ENCODE measurements at regions not wholly inside any gene's neighbourhood (a gene's known extent, or its start where the extent isn't known, plus 50 kb on each side); places are given as distances from the start of the nearest gene placed in this dataset.
"Not testable (repeated sequence)": the region's sequence is repeated elsewhere in the genome, so short reads cannot be mapped to it uniquely, and the experiment has no call there.

GRCh38 chr3:182612332-182612731 is 181.0 kb upstream of the ATP11B start:
- no peak for DNase-seq

- no peak for DNase-seq
These were observed 175.8 kb upstream of the ATP11B start for GRCh38 chr3:182617500-182617899.

GRCh38 chr3:182618085-182618732 is 175.1 kb upstream of the ATP11B start:
- no peak for DNase-seq

DNA sequence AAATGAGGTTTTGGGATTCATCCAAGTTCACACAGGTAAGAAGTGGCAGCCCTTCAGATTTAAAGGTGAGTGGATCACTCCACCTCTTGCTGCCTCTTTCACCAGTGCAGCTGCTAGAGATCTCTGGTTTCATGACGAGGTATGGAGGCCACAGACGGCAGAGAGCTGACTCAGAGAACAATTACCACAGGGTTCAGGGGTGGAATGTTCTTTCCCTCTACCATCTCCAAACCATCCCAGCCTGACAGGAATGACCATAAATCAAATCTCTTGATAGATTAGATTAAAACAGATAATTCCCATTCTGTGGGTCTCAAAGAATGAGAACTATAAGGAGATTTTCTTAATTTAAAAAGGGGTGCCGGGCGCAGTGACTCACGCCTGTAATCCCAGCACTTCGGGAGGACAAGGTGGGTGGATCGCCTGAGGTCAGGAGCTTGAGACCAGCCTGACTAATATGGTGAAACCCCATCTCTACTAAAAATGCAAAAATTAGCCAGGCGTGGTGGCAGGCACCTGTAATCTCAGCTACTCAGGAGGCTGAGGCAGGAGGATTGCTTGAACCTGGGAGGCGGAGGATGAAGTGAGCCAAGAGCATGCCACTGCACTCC is 174.2 kb upstream of the ATP11B start:
- DNase-seq: no peak

- DNase-seq: no peak
These were observed 172.4 kb upstream of the ATP11B start for GRCh38 chr3:182620723-182621434.

DNA sequence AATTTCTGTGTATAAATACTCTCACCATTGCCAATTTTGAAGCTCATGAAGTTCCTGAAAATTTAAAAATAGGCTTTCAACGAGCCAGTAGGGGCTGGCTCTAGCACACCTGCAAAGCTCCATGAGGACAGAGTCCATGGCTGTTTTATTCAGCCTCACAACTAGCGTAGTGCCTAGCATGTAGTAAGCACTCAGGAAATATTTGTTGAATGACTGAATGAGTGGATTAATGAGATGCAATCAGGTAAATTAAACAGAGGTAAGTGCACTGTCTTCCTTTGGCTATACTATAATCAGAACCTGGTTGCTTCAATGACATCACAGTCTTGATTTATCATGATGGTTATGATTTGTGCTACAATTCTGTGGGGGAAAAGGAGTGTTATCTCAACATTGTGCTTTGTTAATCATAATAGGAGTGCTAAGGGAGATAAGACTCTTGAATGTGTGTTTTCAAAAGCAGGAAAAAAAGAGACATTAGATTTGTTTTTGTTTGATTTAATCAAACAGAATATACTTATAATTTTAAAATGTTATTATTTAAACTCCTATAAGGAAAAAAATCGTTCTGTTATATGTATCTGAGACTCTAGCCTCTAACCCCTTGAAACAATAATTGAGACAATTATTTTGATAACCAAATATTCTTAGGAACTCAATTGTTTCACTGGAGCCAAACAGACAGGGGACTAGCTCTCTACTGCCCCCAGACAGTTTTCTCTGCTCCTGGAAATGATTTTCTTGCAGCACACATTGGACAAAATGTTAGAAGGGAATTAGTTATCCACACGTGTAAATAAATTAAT is 171.7 kb upstream of the ATP11B start:
- no peak for DNase-seq

DNA sequence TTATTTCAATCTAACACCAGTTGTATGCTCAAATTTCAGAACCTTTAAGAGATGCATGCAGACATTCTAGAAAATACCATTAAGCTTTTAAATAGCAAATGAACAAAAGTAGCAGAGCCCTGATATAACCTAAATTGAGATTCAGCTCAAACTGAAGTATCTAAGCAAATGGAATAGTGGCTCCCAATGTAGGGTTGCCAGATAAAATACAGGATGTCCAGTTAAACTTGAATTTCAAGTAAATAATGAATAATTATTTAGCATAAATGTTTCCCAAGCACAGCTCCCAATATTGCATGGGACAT is 171.1 kb upstream of the ATP11B start:
- no peak for DNase-seq

DNA sequence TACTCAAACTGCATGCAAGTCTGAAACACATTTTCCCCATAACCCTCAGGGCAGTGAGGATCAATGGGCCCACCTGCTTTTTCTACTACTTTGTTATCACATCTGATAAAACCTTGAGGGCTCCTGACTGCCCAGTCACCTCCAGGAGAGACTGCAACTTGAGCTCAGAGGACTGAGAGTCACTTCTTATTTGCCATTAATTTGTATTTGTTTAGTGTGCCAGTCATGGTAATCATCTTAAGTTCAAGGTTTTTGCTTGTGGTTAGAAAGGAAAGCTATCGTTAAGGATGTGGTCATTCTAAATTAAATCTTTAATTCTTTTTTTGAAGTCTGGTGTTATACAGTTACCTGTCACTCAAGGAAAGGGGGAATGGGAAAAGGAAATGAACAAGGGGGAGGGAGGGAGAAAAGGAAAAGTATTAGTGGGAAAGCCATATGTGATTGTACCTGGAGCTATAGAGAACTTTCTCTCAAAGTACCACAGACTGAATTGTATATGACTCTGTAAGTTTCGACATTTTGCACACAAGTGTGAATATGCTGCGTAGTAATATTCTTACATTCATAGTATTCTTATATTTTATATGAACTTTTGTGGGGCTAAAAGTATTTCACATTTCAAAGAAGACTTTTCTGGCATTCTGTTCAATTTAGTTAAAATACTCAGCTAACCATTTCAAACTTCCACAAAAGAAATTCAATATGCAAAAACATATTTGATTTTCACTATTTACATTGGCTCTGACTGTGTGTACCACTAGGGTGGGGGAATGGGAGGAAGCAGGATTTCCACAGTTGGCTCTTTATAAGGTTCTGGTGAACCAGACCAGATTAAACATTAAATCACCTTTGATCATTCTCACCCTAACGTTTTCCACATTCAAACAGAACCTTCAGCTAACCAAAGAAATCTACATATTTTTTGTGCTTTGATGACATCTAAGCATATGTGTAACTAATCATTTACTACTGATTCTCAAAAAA is 166.5 kb upstream of the ATP11B start:
- DNase-seq: no peak

- no peak for DNase-seq
These were observed 164.8 kb upstream of the ATP11B start for GRCh38 chr3:182628531-182628930.

DNA sequence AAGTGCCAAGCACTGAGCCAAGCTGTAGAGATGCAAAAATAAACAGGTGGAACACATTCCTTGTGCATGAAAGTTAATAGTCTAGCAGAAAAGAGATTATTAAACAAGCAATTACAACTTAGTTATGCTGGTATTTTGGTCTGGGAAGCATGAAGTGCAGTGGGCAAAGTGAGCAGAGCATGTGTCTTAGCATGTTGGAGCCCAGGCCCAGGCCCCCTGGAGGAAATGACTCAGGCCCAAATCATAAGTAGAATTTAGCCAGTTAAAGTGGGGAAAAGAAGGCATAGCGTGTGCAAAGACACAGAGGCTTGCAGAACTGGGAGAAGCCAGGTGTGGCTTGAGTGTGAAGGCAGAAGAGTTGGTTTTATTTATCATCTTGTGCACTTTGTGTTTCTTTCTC is 163.8 kb upstream of the ATP11B start:
- DNase-seq: no peak

- DNase-seq: no peak
These were observed 161.9 kb upstream of the ATP11B start for GRCh38 chr3:182631183-182632076.

GRCh38 chr3:182632077-182632393 is 161.3 kb upstream of the ATP11B start:
- no peak for DNase-seq

DNA sequence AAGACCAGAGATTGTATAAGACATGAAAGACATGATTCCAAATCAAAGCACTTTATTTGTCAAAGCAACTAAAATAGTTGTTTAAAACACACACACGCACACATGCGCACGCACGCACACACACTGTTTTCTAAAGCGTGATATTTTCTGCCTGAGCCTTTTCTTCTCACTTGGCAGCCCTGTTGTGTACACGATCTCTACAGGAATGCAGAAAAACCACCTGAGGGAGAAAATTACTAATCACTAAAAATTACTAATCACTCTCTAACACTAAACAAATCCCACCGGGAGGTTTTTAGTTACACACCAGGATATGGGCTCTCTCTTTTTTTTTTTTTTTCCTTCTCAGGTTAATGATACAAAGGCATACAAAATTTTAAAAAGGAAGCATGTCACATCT is 160.1 kb upstream of the ATP11B start:
- no peak for DNase-seq

DNA sequence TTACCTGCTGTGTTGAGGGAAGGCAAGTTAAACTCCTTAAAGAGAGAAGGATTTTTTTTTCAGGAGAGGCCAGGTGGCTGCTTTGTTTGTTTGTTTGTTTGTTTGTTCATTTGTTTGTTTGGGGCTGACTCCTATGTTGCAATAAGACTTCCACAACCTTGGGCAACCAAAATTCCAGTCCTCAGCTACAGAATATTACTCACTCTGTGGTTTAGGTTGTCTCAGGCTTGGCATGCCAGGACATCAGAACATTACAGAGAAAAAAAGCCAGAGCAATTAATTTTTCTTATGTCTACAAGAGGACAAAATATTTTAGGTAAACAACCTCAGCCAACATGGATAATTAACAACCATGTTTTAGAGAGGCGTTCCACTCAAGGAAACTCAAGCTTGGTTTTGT is 156.7 kb upstream of the ATP11B start:
- no peak for DNase-seq

DNA sequence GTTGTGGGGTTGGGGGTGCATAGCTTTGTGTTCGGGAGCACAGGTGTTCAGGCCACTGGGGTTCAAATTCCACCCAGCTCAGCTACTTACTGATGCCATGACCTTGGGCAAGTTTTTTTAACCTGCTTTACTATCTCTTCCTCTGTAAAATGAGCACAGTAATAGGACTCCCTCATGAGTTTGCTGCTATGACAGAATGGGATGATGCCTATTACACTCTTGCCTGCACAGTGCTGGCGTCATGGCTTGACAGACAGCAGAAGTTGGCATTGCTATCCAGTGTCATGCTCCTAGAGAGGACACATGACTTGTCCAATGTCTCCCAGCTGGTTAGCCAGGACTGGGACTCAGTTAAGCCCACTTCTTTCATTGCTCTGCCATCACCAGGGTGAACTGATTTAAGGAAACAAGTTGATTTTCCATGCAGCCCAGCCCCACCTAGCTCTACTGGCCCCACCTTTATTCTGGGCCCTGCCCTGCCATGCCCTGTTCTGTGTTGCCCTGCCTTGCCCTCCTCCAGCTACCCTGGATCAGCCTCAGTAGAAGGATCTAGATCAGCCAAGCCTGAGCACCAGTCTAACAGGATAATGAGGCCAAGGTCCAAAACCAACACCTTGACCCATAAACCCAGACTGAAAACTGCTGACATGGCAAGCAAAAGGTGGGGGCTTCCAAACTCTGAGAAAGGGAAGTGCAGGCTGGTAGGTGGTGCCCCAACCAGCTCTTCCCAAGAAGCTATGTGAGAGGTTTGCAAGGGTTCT is 155.8 kb upstream of the ATP11B start:
- no peak for DNase-seq

- no peak for DNase-seq
These were observed 149.3 kb upstream of the ATP11B start for GRCh38 chr3:182644013-182644412.

DNA sequence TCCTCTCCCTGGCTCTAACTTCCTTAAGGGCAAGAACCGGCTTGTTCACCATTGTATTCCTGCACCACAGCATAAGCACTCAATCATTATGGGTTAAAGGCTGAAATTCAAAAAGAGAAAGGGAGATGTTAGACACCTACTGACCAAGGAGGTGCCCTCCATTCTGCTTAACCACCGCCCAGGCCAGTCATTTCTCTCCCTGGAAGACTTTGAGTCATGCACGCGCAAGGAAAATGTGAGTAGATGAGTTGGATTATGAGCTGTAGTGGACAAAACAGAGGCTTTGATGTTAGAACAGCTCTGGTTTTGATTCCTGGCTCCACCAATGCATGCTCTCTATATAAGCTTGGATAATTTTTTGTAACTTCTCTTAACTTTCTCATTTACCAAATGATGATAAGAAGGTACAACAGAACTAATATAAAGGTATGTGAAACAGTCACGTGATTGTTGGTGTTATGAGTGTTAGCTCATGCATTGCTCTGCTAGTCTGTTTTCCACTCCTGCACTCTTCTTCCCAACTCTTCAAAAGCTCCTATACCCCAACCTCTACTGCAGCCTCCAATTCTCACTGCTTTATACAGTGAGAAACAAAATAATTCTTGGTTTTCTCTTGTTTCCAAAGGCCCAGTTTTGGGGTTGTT is 148.4 kb upstream of the ATP11B start:
- no peak for DNase-seq

DNA sequence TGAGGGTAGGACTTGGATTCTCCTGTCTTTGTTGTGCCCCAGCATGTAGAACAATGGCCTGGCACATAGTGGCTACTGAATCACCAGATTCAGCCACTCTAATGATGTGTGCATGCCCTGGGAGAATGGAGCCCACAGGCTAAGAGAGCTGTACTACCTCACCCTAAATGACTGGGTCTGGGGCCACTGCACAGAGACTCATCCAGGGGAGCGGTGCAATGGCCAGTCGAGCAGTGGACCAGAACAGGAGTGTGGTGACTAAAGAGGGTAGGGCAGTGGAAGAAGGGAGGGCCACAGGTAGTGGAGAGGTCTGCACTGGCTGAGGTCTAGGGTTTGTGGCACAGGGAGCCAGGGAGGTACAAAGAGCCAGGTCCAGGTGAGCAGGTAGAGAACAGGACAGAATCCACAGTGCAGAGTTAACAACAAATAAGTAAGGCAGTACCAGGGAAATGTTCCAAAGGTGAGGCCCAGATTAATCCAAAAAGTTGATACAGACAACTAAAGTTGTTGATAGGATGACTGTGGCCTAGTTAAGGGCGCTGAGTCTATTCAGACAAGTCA is 142.7 kb upstream of the ATP11B start:
- DNase-seq: no peak

GRCh38 chr3:182651461-182651860 is 141.8 kb upstream of the ATP11B start:
- DNase-seq: no peak

- DNase-seq: not testable (repeated sequence)
These were observed 140.2 kb upstream of the ATP11B start for GRCh38 chr3:182653065-182653464.

All from activated naive CD4-positive, alpha-beta T cell treated with anti-CD3 and anti-CD28 coated beads, Interleukin-2, amount 50 U/mL, for 16 hours (primary cell).